ENCODE measurements at regions not wholly inside any gene's neighbourhood (a gene's known extent, or its start where the extent isn't known, plus 50 kb on each side); places are given as distances from the start of the nearest gene placed in this dataset.
A peak's percentile ranks its signal among the peaks of the same experiment; 100 is the strongest.

DNA sequence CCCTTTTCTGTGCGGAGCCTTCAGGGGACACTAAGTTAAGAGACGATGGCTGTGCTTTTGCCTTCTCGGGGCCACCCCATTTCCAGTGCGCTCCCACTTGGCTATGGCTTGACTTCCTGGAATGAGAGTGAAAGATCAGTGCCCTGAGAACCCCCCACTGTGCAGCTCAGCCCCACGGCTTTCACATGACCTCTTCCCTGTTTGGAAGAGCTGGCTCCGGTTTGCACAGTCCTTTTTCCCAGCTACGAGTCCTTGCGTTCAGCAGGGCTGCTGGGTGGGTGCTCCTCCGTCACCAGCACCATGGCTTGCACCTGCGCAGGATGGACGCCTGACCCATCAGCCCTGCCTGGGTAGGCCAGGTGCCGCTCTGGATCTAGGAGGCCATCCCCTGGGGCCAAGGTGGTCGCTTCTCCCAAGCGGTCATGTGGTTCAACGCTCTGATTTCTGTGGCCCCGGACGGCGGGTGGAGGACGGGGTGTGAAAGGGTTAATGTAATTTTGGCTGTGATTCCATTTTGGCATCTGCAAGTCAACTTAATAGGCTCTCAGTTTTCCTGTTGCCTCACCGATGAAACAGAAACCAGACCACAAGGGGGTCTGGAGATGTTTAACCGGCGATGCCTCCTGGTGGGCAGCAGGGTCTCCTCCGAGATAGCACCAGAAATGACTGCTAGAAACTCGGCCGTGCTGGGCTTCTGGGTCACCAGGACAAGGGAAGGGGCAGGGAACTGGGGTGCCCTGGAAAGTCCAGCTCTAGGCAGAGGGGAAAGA is 113.1 kb upstream of the HAAO start:
- TF ChIP-seq CTCF (IDR thresholded peaks at IDR 0.05): peak in 8 of 9 donors; percentile 13 to 68 (median 38)
- WGBS, 2 donors: 40 to 47% methylated on average over 25 of the region's 25 CpGs
- intact Hi-C loops (cut with DNase I): loop anchor here in 4 of 10 donors (5.0 kb wide), 3 partner anchors 38 to 48 kb away; no protein-coding TSS in a partner anchor
- peak in 1 of 2 donors; percentile 65 for DNase-seq
- no peaks in the 10 kb centered on the region for H3K36me3 ChIP-seq
- peak overlapping the region; percentile 60 to 92 (median 82) for H3K27ac ChIP-seq
- H3K4me3 ChIP-seq: peak overlapping the region in 5 of 10 donors; percentile 3 to 32 (median 24)
- peaks cover 0 to 7% (median 0%) of the 10 kb centered on the region in 7 donors for H3K27me3 ChIP-seq
- peak in 7 of 8 donors; percentile 12 to 76 (median 59) for ATAC-seq
- peaks cover 35 to 76% (median 63%) of the 10 kb centered on the region in 9 donors for H3K4me1 ChIP-seq
- no peaks in the 10 kb centered on the region for H3K9me3 ChIP-seq

DNA sequence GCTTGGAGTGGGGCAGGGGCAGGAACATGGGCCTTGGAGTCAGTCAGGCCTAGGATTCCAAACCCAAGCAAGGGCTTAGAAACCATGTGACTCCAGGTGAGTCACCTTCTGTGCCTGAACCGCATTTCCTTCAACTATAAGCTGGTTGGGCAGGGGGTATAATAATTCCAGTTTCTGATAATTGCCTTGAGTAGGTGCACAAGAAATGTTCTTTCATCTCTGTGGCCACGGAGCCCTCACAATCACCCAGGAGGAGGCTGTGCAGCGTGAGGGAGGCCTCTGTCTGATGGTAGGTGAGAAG is 112.1 kb upstream of the HAAO start:
- intact Hi-C loops (cut with DNase I): no loop called here
- Histone ChIP-seq H3K27ac (peak overlapping the region in 8 of 10 donors; percentile 35 to 92 (median 82)), H3K9me3 (no peaks in the 10 kb centered on the region), H3K36me3 (no peaks in the 10 kb centered on the region), H3K4me1 (peaks cover 35 to 70% (median 63%) of the 10 kb centered on the region in 9 donors), H3K27me3 (peaks cover 0 to 7% (median 0%) of the 10 kb centered on the region in 7 donors), H3K4me3 (no peak overlapping the region)
- TF ChIP-seq CTCF (IDR thresholded peaks at IDR 0.05): no peak
- 92 to 96% methylated on average over 3 of the region's 3 CpGs for WGBS, 2 donors
- DNase-seq (no peak), ATAC-seq (no peak)

DNA sequence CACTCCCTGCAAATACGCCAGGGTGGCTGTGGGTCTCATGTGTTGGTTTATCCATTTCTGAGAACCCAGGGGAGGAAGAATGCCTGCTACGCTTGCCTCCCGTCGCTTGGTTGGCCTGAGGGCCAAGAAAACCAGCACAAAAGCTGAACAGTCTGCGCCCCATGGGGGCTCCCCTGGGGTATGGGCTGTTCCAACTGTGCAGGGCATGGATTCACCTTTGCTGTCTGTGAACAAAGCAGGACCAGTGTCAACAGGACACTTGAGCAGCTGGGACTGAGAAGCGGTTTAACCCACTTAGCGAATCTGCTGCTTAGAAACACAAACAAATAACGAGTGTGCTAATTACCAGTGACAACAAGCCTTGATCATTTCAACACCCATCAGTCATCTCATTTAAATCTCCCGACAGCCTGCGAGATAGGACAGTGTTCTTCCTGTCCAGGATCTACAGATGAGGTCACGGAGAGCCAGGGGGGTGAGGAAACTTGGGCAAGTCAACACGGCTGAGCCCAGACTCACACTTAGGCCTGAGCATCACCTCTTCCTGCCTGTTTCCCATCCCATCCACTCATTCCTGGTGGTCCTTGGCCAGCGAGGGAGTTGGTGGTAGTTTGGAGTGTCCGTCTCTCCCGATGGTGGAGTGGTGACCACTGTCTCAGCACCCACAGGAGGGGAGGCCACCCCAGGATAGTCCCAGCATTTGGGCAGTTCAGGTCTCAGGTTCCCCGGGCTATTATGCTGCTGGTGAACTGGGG is 111.6 kb upstream of the HAAO start:
- no peak overlapping the region for H3K4me3 ChIP-seq
- H3K36me3 ChIP-seq: no peaks in the 10 kb centered on the region
- H3K27ac ChIP-seq: peak overlapping the region in 9 of 10 donors; percentile 35 to 92 (median 81)
- intact Hi-C loops (cut with DNase I): no loop called here
- DNase-seq: peak in 1 of 2 donors; percentile 33
- ATAC-seq: peak in 5 of 8 donors; percentile 11 to 82 (median 53)
- TF ChIP-seq CTCF (IDR thresholded peaks at IDR 0.05): no peak
- H3K9me3 ChIP-seq: no peaks in the 10 kb centered on the region
- H3K4me1 ChIP-seq: peaks cover 35 to 69% (median 61%) of the 10 kb centered on the region in 9 donors
- WGBS, 2 donors: 39 to 42% methylated on average over 16 of the region's 16 CpGs
- peaks cover 0 to 7% (median 0%) of the 10 kb centered on the region in 7 donors for H3K27me3 ChIP-seq

GRCh38 chr2:42902939-42903709 is 110.7 kb upstream of the HAAO start:
- H3K4me3 ChIP-seq: no peak overlapping the region
- peaks cover 0 to 7% (median 0%) of the 10 kb centered on the region in 7 donors for H3K27me3 ChIP-seq
- no peaks in the 10 kb centered on the region for H3K9me3 ChIP-seq
- WGBS, 2 donors: 74 to 78% methylated on average over 9 of the region's 9 CpGs
- H3K27ac ChIP-seq: peak overlapping the region in 8 of 10 donors; percentile 10 to 92 (median 80)
- ATAC-seq (no peak), DNase-seq (no peak)
- H3K4me1 ChIP-seq: peaks cover 28 to 62% (median 53%) of the 10 kb centered on the region in 9 donors
- intact Hi-C loops (cut with DNase I): no loop called here
- H3K36me3 ChIP-seq: no peaks in the 10 kb centered on the region
- no peak for TF ChIP-seq CTCF (IDR thresholded peaks at IDR 0.05)

All from heart right ventricle (tissue), 16 donors.